ENCODE measurements at regions not wholly inside any gene's neighbourhood (a gene's known extent, or its start where the extent isn't known, plus 50 kb on each side); places are given as distances from the start of the nearest gene placed in this dataset.
"Not testable (repeated sequence)": the region's sequence is repeated elsewhere in the genome, so short reads cannot be mapped to it uniquely, and the experiment has no call there.

GRCh38 chr9:102518324-102518723 lies 476.8 kb upstream of the CYLC2 start:
- ChIA-PET POLR2A (no interaction called here), CTCF (no interaction called here)

- ChIA-PET POLR2A (no interaction called here), CTCF (no interaction called here)
Measured at GRCh38 chr9:102514541-102514940, 480.6 kb upstream of the CYLC2 start.

GRCh38 chr9:102507044-102507687 lies 488.0 kb upstream of the CYLC2 start:
- ChIA-PET POLR2A (no interaction called here), CTCF (no interaction called here)

- CTCF ChIA-PET = no interaction called here
- POLR2A ChIA-PET = no interaction called here
Measured at GRCh38 chr9:102506406-102506805, 488.7 kb upstream of the CYLC2 start.

- CTCF ChIA-PET = no interaction called here
- POLR2A ChIA-PET = no interaction called here
Measured at GRCh38 chr9:102499468-102499867, 495.7 kb upstream of the CYLC2 start.

- ChIA-PET POLR2A (no interaction called here), CTCF (no interaction called here)
Measured at GRCh38 chr9:102497709-102498108, 497.4 kb upstream of the CYLC2 start.

GRCh38 chr9:102486976-102487375 lies 508.2 kb upstream of the CYLC2 start:
- CTCF ChIA-PET, POLR2A ChIA-PET: not testable (repeated sequence)

GRCh38 chr9:102483651-102484050 lies 511.5 kb upstream of the CYLC2 start:
- ChIA-PET POLR2A (no interaction called here), CTCF (no interaction called here)

- ChIA-PET CTCF (no interaction called here), POLR2A (no interaction called here)
Measured at GRCh38 chr9:102482776-102483175, 512.4 kb upstream of the CYLC2 start.

- POLR2A ChIA-PET = no interaction called here
- CTCF ChIA-PET = no interaction called here
Measured at GRCh38 chr9:102479191-102479590, 515.9 kb upstream of the CYLC2 start.

GRCh38 chr9:102474357-102474756 lies 520.8 kb upstream of the CYLC2 start:
- CTCF ChIA-PET = no interaction called here
- POLR2A ChIA-PET = no interaction called here

- POLR2A ChIA-PET, CTCF ChIA-PET: not testable (repeated sequence)
Measured at GRCh38 chr9:102469430-102469829, 525.7 kb upstream of the CYLC2 start.

GRCh38 chr9:102461156-102461819 lies 533.8 kb upstream of the CYLC2 start:
- ChIA-PET CTCF (no interaction called here), POLR2A (no interaction called here)

GRCh38 chr9:102459828-102460227 lies 535.3 kb upstream of the CYLC2 start:
- ChIA-PET POLR2A (no interaction called here), CTCF (no interaction called here)

- ChIA-PET CTCF (no interaction called here), POLR2A (no interaction called here)
Measured at GRCh38 chr9:102456562-102456961, 538.6 kb upstream of the CYLC2 start.

GRCh38 chr9:102445906-102446305 lies 549.2 kb upstream of the CYLC2 start:
- POLR2A ChIA-PET = no interaction called here
- CTCF ChIA-PET = no interaction called here

- CTCF ChIA-PET = no interaction called here
- POLR2A ChIA-PET = no interaction called here
Measured at GRCh38 chr9:102445181-102445747, 549.9 kb upstream of the CYLC2 start.

- POLR2A ChIA-PET = no interaction called here
Measured at GRCh38 chr9:102439583-102439982, 555.5 kb upstream of the CYLC2 start.

GRCh38 chr9:102436599-102436998 lies 558.5 kb upstream of the CYLC2 start:
- CTCF ChIA-PET, POLR2A ChIA-PET: not testable (repeated sequence)

More at GRCh38 chr9:102439583-102439982, 555.5 kb upstream of the CYLC2 start:
- CTCF ChIA-PET = no interaction called here

- POLR2A ChIA-PET = no interaction called here
- CTCF ChIA-PET = no interaction called here
Measured at GRCh38 chr9:102435427-102435826, 559.7 kb upstream of the CYLC2 start.

- POLR2A ChIA-PET = no interaction called here
- CTCF ChIA-PET = no interaction called here
Measured at GRCh38 chr9:102434545-102434944, 560.6 kb upstream of the CYLC2 start.

GRCh38 chr9:102428305-102428704 lies 566.8 kb upstream of the CYLC2 start:
- ChIA-PET CTCF (no interaction called here), POLR2A (no interaction called here)
